ENCODE measurements at regions not wholly inside any gene's neighbourhood (a gene's known extent, or its start where the extent isn't known, plus 50 kb on each side); places are given as distances from the start of the nearest gene placed in this dataset.

DNA sequence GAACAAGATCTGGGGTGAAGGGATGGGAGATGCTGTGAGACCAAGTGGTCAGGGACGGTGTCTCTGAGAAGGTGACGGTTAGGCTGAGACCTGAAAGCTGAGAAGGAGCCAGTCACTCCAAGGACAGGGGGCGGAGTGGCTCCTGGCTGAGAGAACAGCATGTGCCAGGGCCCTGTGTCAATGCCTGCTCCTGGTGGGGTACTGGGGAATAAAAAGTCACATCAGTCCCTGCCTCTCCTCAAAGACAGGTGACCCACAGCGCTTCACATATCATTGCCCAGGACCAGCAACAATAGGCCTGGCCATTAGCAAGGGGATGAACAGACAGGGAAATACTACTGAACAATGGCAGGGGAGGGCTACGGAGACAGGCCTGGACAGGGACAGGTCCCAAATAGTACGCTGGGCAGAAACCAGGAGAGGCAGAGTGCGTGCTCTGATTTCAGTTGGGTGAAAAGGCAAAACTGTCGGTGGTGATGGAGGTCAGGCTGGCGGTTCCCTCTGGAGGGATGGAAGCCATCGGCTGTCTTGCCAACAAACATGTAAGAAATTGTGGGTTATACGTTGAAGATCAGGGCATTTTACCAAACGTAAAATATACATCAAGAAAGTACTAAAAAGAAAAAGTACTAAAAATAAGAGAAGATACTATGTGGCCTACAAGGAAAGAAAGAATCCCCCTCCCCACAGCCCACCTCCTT lies 64.3 kb downstream of the C9orf50 start:
- TF ChIP-seq, protein P1, sequence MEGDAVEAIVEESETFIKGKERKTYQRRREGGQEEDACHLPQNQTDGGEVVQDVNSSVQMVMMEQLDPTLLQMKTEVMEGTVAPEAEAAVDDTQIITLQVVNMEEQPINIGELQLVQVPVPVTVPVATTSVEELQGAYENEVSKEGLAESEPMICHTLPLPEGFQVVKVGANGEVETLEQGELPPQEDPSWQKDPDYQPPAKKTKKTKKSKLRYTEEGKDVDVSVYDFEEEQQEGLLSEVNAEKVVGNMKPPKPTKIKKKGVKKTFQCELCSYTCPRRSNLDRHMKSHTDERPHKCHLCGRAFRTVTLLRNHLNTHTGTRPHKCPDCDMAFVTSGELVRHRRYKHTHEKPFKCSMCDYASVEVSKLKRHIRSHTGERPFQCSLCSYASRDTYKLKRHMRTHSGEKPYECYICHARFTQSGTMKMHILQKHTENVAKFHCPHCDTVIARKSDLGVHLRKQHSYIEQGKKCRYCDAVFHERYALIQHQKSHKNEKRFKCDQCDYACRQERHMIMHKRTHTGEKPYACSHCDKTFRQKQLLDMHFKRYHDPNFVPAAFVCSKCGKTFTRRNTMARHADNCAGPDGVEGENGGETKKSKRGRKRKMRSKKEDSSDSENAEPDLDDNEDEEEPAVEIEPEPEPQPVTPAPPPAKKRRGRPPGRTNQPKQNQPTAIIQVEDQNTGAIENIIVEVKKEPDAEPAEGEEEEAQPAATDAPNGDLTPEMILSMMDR (IDR thresholded peaks at IDR 0.05) = no peak
- TF ChIP-seq, protein P2, sequence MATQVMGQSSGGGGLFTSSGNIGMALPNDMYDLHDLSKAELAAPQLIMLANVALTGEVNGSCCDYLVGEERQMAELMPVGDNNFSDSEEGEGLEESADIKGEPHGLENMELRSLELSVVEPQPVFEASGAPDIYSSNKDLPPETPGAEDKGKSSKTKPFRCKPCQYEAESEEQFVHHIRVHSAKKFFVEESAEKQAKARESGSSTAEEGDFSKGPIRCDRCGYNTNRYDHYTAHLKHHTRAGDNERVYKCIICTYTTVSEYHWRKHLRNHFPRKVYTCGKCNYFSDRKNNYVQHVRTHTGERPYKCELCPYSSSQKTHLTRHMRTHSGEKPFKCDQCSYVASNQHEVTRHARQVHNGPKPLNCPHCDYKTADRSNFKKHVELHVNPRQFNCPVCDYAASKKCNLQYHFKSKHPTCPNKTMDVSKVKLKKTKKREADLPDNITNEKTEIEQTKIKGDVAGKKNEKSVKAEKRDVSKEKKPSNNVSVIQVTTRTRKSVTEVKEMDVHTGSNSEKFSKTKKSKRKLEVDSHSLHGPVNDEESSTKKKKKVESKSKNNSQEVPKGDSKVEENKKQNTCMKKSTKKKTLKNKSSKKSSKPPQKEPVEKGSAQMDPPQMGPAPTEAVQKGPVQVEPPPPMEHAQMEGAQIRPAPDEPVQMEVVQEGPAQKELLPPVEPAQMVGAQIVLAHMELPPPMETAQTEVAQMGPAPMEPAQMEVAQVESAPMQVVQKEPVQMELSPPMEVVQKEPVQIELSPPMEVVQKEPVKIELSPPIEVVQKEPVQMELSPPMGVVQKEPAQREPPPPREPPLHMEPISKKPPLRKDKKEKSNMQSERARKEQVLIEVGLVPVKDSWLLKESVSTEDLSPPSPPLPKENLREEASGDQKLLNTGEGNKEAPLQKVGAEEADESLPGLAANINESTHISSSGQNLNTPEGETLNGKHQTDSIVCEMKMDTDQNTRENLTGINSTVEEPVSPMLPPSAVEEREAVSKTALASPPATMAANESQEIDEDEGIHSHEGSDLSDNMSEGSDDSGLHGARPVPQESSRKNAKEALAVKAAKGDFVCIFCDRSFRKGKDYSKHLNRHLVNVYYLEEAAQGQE (IDR thresholded peaks at IDR 0.05; ENCODE audit: low read depth, low read length) = no peak
- TF ChIP-seq SMC3 (IDR thresholded peaks at IDR 0.05; ENCODE audit: low read depth, low read length) (no peak), EZH2phosphoT487 (IDR thresholded peaks at IDR 0.05; ENCODE audit: borderline replicate concordance, low read depth) (no peak), RCOR1 (IDR thresholded peaks at IDR 0.05; ENCODE audit: low read length) (no peak)
